GM23248 (cell line): ENCODE measurements at regions not wholly inside any gene's neighbourhood (a gene's known extent, or its start where the extent isn't known, plus 50 kb on each side); places are given as distances from the start of the nearest gene placed in this dataset.

ENCODE experiments used
- EZH2 ChIP-seq: fragments of 200-600 bp; sonication (generic); IDR thresholded peaks from 2 replicates; pipeline ENCODE4 v1.6.1; 2018; ENCODE audit warnings: antibody characterized with exemption, mild to moderate bottlenecking; ENCODE audit not compliant: insufficient read depth, poor library complexity, severe bottlenecking
- EZH2phosphoT487 ChIP-seq: fragments of 200-600 bp; sonication (generic); IDR thresholded peaks from 2 replicates; pipeline ENCODE4 v1.6.1; 2018; ENCODE audit warnings: antibody characterized with exemption, moderate library complexity, mild to moderate bottlenecking, low read depth; ENCODE audit not compliant: insufficient read depth

DNA sequence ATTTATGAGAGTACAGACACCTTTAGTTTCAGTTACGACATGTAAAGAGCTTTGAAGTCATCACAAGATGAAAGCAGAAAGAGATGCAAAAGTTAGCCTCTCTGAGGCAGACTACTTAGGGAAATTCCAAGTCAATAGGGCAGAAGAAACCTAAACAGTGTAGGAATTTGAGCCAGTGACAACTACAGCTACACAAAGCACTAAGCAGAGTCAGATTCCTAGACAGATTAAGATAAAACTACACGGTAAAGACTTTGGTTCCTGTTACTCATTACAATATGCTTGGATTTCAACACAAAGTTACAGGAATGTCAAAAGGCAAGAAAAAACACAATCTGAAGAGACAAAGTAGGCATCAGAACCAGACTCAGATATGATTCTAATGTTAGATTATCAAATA is 1302.3 kb downstream of the FSCB start:
- TF ChIP-seq EZH2, result no peak
- no peak for TF ChIP-seq EZH2phosphoT487
